HG03565 (cell line): ENCODE measurements at regions not wholly inside any gene's neighbourhood (a gene's known extent, or its start where the extent isn't known, plus 50 kb on each side); places are given as distances from the start of the nearest gene placed in this dataset.
A peak's percentile ranks its signal among the peaks of the same experiment; 100 is the strongest.
"Not testable (repeated sequence)": the region's sequence is repeated elsewhere in the genome, so short reads cannot be mapped to it uniquely, and the experiment has no call there.

Experiments used
- ATAC-seq: cut with Tn5 transposase; IDR thresholded peaks from one replicate; pipeline ENCODE4 v1.9.1; 2021; ENCODE audit warnings: mild to moderate bottlenecking, moderate library complexity; ENCODE audit not compliant: unreplicated experiment

GRCh38 chr12:116687888-116688287 lies 50.0 kb downstream of the SPRING1 start:
- ATAC-seq, result no peak

DNA sequence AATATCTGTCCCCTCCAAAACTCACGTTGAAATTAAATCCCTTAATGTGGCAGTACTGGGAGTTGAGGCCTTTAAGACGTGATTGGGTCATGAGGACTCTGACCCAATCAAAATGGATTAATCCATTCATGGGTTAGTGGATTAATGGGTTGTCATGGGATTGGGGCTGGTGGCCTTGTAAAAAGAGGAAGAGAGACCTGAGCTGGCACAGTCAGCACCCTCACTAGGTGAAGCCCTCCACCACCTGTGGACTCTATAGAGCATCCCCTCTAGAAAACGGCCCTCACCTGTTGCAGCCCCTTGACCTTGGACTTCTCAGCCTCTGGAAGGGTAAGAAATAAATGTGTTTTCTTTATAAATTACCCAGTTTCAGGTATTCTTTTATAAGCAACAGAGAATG lies 53.0 kb downstream of the SPRING1 start:
- ATAC-seq, result no peak

- ATAC-seq, result no peak
Measured at GRCh38 chr12:116677202-116677661, 60.6 kb downstream of the SPRING1 start.

- ATAC-seq, result no peak
Measured at GRCh38 chr12:116675339-116676107, 62.3 kb downstream of the SPRING1 start.

- ATAC-seq, result no peak
Measured at GRCh38 chr12:116674643-116675183, 63.2 kb downstream of the SPRING1 start.

DNA sequence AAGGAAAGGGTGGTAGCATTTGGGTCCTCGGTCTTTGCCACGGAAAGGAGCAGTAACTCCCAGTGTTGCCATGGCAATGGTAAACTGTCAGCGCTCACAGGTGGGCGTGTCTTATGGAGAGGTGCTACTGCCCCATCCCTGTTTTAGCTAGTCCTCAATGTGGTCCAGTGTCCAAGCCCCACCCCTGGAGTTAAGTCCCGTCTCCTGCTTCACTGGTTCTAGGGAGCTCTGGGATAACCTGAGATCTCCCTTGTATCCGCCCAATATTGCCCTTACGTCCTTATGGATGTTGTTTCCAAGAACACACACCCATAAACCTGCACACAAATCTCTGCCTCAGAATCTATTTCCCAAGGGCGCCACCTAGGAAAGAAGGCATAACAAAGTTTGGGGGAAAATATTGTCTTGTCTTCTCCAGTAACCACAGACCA lies 64.2 kb downstream of the SPRING1 start:
- ATAC-seq, result no peak

GRCh38 chr12:116672842-116673516 lies 64.9 kb downstream of the SPRING1 start:
- peak; percentile 36 for ATAC-seq

- no peak for ATAC-seq
Measured at GRCh38 chr12:116672010-116672409, 65.9 kb downstream of the SPRING1 start.

- no peak for ATAC-seq
Measured at GRCh38 chr12:116670859-116671258, 67.0 kb downstream of the SPRING1 start.

DNA sequence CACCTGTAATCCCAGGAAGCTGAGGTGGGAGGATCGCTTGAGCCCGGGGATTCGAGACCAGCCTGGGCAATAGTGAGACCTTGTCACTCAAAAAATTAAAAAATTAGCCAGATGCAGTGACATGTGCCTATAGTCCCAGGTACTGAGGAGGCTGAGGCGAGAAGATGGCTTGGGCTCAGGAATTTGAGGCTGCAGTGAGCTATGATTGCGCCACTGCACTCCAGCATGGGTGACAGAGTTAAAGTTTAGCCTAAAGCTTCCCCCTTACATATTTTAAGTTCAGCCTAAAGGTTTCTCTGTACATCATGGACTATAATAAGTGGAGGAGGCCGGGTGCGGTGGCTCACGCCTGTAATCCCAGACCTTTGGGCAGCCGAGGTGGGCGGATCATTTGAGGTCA lies 70.1 kb downstream of the SPRING1 start:
- ATAC-seq, result no peak

DNA sequence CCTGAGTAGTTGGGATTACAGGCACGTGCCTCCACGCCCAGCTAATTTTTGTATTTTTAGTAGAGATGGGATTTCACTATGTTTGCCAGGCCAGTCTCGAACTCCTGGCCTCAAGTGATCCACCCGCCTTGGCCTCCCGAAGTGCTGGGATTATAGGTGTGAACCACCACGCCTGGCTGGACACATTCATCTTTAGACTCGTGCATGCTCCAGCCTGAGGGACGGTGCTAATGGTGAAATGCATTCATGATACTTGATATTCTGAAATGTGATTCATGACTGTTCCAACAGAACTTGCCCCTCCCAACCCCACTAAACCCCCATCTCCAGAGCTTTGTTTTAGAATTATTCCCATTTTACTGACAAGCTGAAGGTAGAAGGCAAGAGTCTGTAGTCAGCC lies 71.0 kb downstream of the SPRING1 start:
- not testable (repeated sequence) for ATAC-seq

DNA sequence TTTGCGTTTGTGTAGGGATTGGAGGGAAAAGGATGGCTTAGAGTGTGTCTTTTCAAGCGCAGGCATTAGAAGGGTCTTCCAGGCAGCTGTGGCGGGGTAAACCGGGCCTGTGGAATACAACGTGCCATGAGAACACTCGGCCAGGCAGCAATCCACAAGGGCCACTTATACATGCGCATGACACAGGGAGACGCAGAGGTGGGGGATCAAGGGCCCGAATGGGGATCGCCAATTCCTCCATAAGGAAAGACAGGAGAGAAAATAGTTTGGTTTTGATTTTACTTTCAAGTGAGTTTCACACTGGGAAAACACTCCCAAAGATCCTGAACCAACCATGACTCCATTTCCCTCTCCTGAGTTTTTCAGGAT lies 71.6 kb downstream of the SPRING1 start:
- ATAC-seq, result no peak

DNA sequence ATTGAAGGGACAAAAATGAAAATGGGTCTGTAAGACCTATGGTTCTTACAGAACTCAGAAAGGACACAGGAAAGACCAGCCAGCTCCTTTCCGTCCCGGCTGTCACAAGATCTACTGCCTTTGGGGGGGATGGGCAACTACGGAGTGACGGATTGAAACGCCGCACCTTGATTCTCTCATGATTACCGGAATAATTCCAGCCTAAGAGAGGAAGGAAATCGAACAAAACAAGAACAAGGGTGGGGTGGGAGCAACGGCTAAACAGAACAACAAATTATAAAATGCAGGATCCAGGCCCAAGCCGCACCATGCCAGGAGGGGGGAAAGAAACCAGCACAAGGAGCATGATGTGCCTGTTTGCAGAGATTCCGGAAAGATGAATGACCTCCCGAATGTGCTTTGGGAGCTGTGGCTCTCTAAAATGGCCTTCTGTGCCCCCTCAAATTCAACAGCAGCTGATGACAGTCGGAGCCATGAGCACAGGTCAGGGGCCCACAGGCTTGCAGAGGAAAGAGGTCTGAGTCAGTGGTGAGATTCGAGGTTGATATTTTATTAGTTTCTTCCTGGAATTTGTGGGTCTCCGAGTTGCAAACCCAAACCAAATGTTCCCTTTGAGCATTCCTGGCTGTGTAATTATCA lies 72.1 kb downstream of the SPRING1 start:
- ATAC-seq, result no peak

DNA sequence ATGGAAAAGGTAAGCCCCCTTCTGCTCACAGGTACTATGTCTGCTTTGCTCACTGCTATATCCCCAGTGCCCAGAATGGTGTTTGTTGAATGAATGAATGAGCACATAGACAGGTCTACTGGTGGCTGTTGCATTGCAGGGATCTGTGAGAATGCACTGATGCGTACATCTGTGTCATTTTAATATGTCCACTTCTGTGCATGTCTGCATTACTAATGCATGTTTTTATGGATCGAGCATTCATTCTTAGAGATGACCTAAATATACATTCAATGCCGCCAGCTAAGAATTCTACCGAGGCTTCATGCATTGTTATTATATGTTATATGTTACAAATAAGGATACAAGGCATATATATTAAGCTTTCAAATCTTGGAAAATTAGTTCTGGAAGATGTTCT lies 73.8 kb downstream of the SPRING1 start:
- ATAC-seq, result no peak

GRCh38 chr12:116662612-116663144 lies 75.2 kb downstream of the SPRING1 start:
- ATAC-seq, result no peak

DNA sequence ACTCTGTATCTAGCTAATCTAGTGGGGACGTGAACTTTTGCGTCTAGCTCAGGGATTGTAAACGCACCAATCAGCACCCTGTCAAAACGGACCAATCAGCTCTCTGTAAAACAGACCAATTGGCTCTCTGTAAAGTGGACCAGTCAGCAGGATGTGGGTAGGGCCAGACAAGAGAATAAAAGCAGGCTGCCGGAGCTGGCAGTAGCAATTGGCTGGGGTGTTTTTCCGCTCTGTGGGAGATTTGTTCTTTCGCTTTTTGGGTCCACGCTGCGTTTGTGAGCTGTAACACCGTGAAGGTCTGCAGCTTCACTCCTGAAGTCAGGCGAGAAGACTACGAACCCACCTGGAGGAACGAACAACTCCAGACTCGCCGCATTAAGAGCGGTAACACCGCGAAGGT lies 76.5 kb downstream of the SPRING1 start:
- ATAC-seq, result no peak

DNA sequence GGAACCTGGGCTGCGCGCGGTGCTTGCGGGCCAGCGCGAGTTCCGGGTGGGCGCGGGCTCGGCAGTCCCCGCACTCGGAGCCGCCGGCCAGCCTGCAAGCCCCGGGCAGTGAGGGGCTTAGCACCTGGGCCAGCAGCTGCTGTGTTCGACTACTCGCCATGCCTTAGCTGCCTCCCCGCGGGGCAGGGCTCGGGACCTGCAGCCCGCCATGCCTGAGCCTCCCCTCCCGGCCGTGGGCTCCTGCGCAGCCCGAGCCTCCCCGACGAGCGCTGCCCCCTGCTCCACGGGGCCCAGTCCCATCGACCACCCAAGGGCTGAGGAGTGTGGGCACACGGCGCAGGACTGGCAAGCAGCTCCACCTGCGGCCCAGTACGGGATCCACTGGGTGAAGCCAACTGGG lies 77.1 kb downstream of the SPRING1 start:
- ATAC-seq, result not testable (repeated sequence)

DNA sequence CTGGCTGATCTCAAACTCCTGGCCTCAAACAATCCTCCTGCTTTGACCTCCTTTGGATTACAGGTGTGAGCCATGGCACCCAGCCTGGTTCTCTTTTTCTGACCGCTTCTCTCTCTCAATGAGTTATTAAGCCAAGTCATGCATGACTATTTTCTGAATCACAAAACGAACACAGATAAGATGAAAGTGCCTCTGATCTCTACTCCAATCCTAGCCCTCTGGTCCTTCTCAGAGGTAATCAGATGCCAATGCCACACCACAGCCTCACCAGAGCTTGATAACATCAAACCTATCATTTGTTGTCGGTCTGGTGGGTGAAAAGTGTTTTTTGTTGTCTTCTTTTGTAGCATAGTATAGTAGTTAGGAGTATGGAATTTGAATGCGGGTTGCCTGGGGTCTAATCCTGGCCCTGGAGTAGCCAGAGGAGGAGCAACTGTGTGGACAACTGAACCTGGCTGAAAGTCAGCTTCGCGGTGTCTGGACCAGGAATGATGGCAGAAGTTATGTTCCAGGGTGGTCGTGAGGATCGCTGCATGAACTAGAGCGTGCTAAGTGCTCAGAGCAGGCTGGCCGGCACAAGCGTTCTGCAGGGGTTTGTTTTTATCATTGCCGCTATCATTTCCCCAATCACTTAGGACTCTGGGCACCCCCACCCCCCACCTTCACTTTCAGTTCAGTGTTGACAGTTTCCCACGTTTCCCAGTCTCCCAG lies 77.9 kb downstream of the SPRING1 start:
- ATAC-seq, result no peak

- ATAC-seq, result no peak
Measured at GRCh38 chr12:116657921-116658495, 79.9 kb downstream of the SPRING1 start.

DNA sequence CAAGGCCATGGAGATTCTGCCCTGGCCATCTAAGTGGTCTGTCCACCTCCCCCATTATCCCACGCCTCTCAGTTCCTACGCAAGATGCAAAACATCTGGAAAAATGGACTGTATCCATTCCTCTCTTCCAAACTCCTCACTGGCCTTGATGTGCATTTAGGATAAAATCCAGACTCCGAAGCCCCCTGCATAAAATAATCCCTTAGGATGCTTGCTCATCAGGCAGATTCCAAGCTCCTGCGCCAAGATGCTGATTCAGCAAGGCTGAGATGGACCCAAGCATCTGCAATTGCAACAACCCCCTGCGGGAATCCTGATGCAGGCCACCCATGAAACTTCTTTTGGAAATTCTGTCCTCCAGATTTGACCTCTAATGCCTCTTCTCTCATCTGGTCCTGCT lies 81.6 kb downstream of the SPRING1 start:
- ATAC-seq, result no peak
